ENCODE measurements at regions not wholly inside any gene's neighbourhood (a gene's known extent, or its start where the extent isn't known, plus 50 kb on each side); places are given as distances from the start of the nearest gene placed in this dataset.

DNA sequence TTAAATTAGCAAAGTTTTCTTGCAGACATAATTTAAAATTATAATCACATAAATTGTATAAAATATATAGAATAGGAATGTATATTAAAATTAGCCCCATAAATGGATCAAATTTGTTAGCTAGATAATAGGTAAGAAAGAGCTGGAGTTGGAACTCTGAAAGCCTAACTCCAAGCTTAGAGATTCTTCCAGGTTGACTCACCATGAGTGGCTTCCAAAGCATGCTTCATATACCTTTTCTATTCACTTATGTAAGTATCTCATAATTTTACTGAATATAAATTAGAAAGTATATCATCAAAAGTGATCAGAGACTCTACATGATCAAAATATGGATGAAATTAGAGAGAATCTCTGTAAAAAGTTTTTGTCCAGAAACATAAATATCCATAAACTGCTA, 320.7 kb upstream of the MAGI2 start:
- Histone ChIP-seq H3K4me3 (no peak overlapping the region), H3K27me3 (replicated peaks in 1 of 2; ENCODE audit: control insufficient read depth in 2 of 2, insufficient read depth in 2 of 2, low read length in 1 of 2) (no peaks in the 10 kb centered on the region), H3K9me3 (replicated peaks; ENCODE audit: control insufficient read depth, insufficient read depth, low read length) (no peaks in the 10 kb centered on the region), H4K20me1 (ENCODE audit: control insufficient read depth, insufficient read depth) (no peaks in the 10 kb centered on the region), H3K4me1 (ENCODE audit: control insufficient read depth, insufficient read depth, low read length) (no peaks in the 10 kb centered on the region), H3K79me2 (ENCODE audit: control insufficient read depth, insufficient read depth, low read length) (no peaks in the 10 kb centered on the region), H2AFZ (ENCODE audit: control insufficient read depth, low read depth, low read length) (no peak overlapping the region), H3K27ac (ENCODE audit: control insufficient read depth, insufficient read depth) (no peak overlapping the region), H3K36me3 (ENCODE audit: control insufficient read depth in 2 of 2, insufficient read depth in 2 of 2, low read length in 1 of 2) (no peaks in the 10 kb centered on the region), H3K9ac (ENCODE audit: control insufficient read depth, insufficient read depth, low read length) (no peak overlapping the region), H3K4me2 (ENCODE audit: control insufficient read depth, insufficient read depth) (no peak overlapping the region)
- ChIA-PET CTCF (no interaction called here), RAD21 (ENCODE audit: unreplicated experiment) (no interaction called here), POLR2A (no interaction called here), SMC1A (ENCODE audit: uncharacterized antibody, unreplicated experiment) (no interaction called here)
- ATAC-seq, result no peak
- BruUV-seq (replicated peaks), result no TSS peak
- no peak for DNase-seq (ENCODE audit: low read depth, low spot score)
- in situ Hi-C loops (cut with MboI), result no loop called here
- TF ChIP-seq SIN3A (IDR thresholded peaks at IDR 0.05; ENCODE audit: low read depth, low read length) (no peak), CHD4 (IDR thresholded peaks at IDR 0.05) (no peak), TAF1 (IDR thresholded peaks at IDR 0.05; ENCODE audit: borderline replicate concordance, low read depth, low read length) (no peak), RAD51 (IDR thresholded peaks at IDR 0.05) (no peak), ESRRA (IDR thresholded peaks at IDR 0.05; ENCODE audit: low read length) (no peak), YY1 (IDR thresholded peaks at IDR 0.05; ENCODE audit: low read depth, low read length) (no peak), SRF (IDR thresholded peaks at IDR 0.05; ENCODE audit: low read depth in 2 of 2, low read length in 2 of 2) (no peak), ZBED1 (IDR thresholded peaks at IDR 0.05; ENCODE audit: borderline replicate concordance) (no peak), JUND (IDR thresholded peaks at IDR 0.05; ENCODE audit: low read depth, low read length) (no peak), CBFB (IDR thresholded peaks at IDR 0.05; ENCODE audit: low read depth) (no peak), NR2C1 (IDR thresholded peaks at IDR 0.05) (no peak), RELA (IDR thresholded peaks at IDR 0.05; ENCODE audit: borderline replicate concordance, partially characterized antibody) (no peak), EP300 (IDR thresholded peaks at IDR 0.05; ENCODE audit: borderline replicate concordance in 1 of 2, control insufficient read depth in 1 of 2, low read depth in 2 of 2, low read length in 2 of 2) (no peak), CHD1 (IDR thresholded peaks at IDR 0.05; ENCODE audit: low read depth, low read length) (no peak), FOS (IDR thresholded peaks at IDR 0.05; ENCODE audit: borderline replicate concordance, extremely low read depth, insufficient read length) (no peak), KAT2A (conservative IDR thresholded peaks at IDR 0.05; ENCODE audit: control insufficient read depth, low read depth, low read length) (no peak)
- TF ChIP-seq, protein P1, sequence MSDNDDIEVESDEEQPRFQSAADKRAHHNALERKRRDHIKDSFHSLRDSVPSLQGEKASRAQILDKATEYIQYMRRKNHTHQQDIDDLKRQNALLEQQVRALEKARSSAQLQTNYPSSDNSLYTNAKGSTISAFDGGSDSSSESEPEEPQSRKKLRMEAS (IDR thresholded peaks at IDR 0.05; ENCODE audit: low read depth, low read length), result no peak
- TF ChIP-seq, protein P2, sequence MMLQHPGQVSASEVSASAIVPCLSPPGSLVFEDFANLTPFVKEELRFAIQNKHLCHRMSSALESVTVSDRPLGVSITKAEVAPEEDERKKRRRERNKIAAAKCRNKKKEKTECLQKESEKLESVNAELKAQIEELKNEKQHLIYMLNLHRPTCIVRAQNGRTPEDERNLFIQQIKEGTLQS (IDR thresholded peaks at IDR 0.05; ENCODE audit: borderline replicate concordance, extremely low read depth, low read depth, low read length), result no peak
- TF ChIP-seq, protein P3, sequence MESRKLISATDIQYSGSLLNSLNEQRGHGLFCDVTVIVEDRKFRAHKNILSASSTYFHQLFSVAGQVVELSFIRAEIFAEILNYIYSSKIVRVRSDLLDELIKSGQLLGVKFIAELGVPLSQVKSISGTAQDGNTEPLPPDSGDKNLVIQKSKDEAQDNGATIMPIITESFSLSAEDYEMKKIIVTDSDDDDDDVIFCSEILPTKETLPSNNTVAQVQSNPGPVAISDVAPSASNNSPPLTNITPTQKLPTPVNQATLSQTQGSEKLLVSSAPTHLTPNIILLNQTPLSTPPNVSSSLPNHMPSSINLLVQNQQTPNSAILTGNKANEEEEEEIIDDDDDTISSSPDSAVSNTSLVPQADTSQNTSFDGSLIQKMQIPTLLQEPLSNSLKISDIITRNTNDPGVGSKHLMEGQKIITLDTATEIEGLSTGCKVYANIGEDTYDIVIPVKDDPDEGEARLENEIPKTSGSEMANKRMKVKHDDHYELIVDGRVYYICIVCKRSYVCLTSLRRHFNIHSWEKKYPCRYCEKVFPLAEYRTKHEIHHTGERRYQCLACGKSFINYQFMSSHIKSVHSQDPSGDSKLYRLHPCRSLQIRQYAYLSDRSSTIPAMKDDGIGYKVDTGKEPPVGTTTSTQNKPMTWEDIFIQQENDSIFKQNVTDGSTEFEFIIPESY (IDR thresholded peaks at IDR 0.05), result no peak
- TF ChIP-seq, protein P4, sequence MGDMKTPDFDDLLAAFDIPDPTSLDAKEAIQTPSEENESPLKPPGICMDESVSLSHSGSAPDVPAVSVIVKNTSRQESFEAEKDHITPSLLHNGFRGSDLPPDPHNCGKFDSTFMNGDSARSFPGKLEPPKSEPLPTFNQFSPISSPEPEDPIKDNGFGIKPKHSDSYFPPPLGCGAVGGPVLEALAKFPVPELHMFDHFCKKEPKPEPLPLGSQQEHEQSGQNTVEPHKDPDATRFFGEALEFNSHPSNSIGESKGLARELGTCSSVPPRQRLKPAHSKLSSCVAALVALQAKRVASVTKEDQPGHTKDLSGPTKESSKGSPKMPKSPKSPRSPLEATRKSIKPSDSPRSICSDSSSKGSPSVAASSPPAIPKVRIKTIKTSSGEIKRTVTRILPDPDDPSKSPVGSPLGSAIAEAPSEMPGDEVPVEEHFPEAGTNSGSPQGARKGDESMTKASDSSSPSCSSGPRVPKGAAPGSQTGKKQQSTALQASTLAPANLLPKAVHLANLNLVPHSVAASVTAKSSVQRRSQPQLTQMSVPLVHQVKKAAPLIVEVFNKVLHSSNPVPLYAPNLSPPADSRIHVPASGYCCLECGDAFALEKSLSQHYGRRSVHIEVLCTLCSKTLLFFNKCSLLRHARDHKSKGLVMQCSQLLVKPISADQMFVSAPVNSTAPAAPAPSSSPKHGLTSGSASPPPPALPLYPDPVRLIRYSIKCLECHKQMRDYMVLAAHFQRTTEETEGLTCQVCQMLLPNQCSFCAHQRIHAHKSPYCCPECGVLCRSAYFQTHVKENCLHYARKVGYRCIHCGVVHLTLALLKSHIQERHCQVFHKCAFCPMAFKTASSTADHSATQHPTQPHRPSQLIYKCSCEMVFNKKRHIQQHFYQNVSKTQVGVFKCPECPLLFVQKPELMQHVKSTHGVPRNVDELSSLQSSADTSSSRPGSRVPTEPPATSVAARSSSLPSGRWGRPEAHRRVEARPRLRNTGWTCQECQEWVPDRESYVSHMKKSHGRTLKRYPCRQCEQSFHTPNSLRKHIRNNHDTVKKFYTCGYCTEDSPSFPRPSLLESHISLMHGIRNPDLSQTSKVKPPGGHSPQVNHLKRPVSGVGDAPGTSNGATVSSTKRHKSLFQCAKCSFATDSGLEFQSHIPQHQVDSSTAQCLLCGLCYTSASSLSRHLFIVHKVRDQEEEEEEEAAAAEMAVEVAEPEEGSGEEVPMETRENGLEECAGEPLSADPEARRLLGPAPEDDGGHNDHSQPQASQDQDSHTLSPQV (IDR thresholded peaks at IDR 0.05), result no peak
- intact Hi-C loops (cut with micrococcal nuclease; ENCODE audit: unreplicated experiment), result no loop called here
- no peak for FAIRE-seq
